ENCODE measurements at regions not wholly inside any gene's neighbourhood (a gene's known extent, or its start where the extent isn't known, plus 50 kb on each side); places are given as distances from the start of the nearest gene placed in this dataset.
"Not testable (repeated sequence)": the region's sequence is repeated elsewhere in the genome, so short reads cannot be mapped to it uniquely, and the experiment has no call there.

- DNase-seq = no peak
Observed at GRCh38 chr13:44312834-44313551, 60.6 kb upstream of the SERP2 start.

- no peak for DNase-seq
Observed at GRCh38 chr13:44313674-44314073, 60.0 kb upstream of the SERP2 start.

- DNase-seq = not testable (repeated sequence)
Observed at GRCh38 chr13:44314160-44314559, 59.5 kb upstream of the SERP2 start.

GRCh38 chr13:44317752-44318151 lies 55.9 kb upstream of the SERP2 start:
- no peak for DNase-seq

- DNase-seq = no peak
Observed at GRCh38 chr13:44318161-44318560, 55.5 kb upstream of the SERP2 start.

- no peak for DNase-seq
Observed at GRCh38 chr13:44320611-44321010, 53.0 kb upstream of the SERP2 start.

- no peak for DNase-seq
Observed at GRCh38 chr13:44321961-44322360, 51.7 kb upstream of the SERP2 start.

- DNase-seq = no peak
Observed at GRCh38 chr13:44322928-44323327, 50.7 kb upstream of the SERP2 start.

- DNase-seq = no peak
Observed at GRCh38 chr13:44323754-44324153, 49.9 kb upstream of the SERP2 start.
